Caco-2 (cell line): ENCODE measurements at regions not wholly inside any gene's neighbourhood (a gene's known extent, or its start where the extent isn't known, plus 50 kb on each side); places are given as distances from the start of the nearest gene placed in this dataset.

Experiments used
- BruUV-seq: library from RNA; stranded (reverse); fragments of 400-500 nt; replicated peaks from 2 replicates; lab custom pipeline; 2021; lab: Mats Ljungman, UMichigan
- CTCF ChIA-PET: fragments of 300-600 bp; sonication (Branson Sonifier 250); formaldehyde crosslinking; loops from one replicate; lab custom pipeline; 2022; ENCODE audit warnings: antibody characterized with exemption; lab: Charles Lee
- POLR2A ChIA-PET: fragments of 300-600 bp; sonication (Branson Sonifier 250); formaldehyde crosslinking; loops from one replicate; lab custom pipeline; 2022; ENCODE audit warnings: antibody characterized with exemption; lab: Charles Lee
- DNase-seq, 2 experiments: peaks; one replicate each; pipeline versions ENCODE4 v3.0.0 to v3.0.0-alpha.2; 2020 to 2022
- H3K27me3 ChIP-seq: replicated peaks from 2 replicates; pipeline ENCODE4 v1.6.0; 2011; ENCODE audit warnings: low read length; ENCODE audit not compliant: control insufficient read depth, insufficient read depth
- H3K36me3 ChIP-seq: 2 replicates; pipeline ENCODE4 v1.5.1; 2011; ENCODE audit warnings: low read length; ENCODE audit not compliant: control insufficient read depth, insufficient read depth
- H3K4me1 ChIP-seq: fragments of 250-450 bp; sonication (Bioruptor Pico); 2 replicates; pipeline ENCODE4 v1.5.1; 2020; ENCODE audit warnings: mild to moderate bottlenecking
- H3K4me3 ChIP-seq: 2 replicates; pipeline ENCODE4 v1.5.1; 2011; ENCODE audit warnings: low read depth, mild to moderate bottlenecking, control low read depth, low read length
- H3K9me3 ChIP-seq: fragments of 250-450 bp; sonication (Bioruptor Pico); 2 replicates; pipeline ENCODE4 v1.5.1; 2020; ENCODE audit warnings: mild to moderate bottlenecking, moderate library complexity
- H3K27ac Mint-ChIP-seq: one replicate; pipeline ENCODE4 v1.8.0; 2022; ENCODE audit warnings: mixed read lengths; ENCODE audit not compliant: unreplicated experiment
- H3K27me3 Mint-ChIP-seq: one replicate; pipeline ENCODE4 v1.8.0; 2022; ENCODE audit warnings: mixed read lengths; ENCODE audit not compliant: insufficient read depth, unreplicated experiment
- H3K36me3 Mint-ChIP-seq: one replicate; pipeline ENCODE4 v1.8.0; 2022; ENCODE audit warnings: mild to moderate bottlenecking, mixed read lengths; ENCODE audit not compliant: insufficient read depth, unreplicated experiment
- H3K4me1 Mint-ChIP-seq: one replicate; pipeline ENCODE4 v1.8.0; 2022; ENCODE audit warnings: low read depth, mixed read lengths; ENCODE audit not compliant: unreplicated experiment
- H3K4me3 Mint-ChIP-seq: one replicate; pipeline ENCODE4 v1.8.0; 2022; ENCODE audit warnings: mild to moderate bottlenecking, moderate library complexity, mixed read lengths; ENCODE audit not compliant: unreplicated experiment
- H3K9me3 Mint-ChIP-seq: one replicate; pipeline ENCODE4 v1.8.0; 2022; ENCODE audit warnings: mixed read lengths; ENCODE audit not compliant: unreplicated experiment
- intact Hi-C: fragments of 100-400 bp; cut with micrococcal nuclease; formaldehyde crosslinking; loops from one replicate; pipeline ENCODE4 v1.10.0; 2022; ENCODE audit not compliant: unreplicated experiment
- TF ChIP-seq, protein P1 (sequence below), 2 experiments: fragments of 200-600 bp in 1 of 2; IDR thresholded peaks; 1 replicate in 1 of 2; 2 replicates in 1 of 2; pipeline versions ENCODE4 v1.5.1 to v1.8.0; 2011 to 2022; ENCODE audit warnings: antibody characterized with exemption in 1 of 2, control low read depth in 1 of 2, inconsistent platforms in 1 of 2, low read depth in 1 of 2, low read length in 1 of 2, mild to moderate bottlenecking in 1 of 2, moderate library complexity in 1 of 2; ENCODE audit not compliant: insufficient read depth in 1 of 2, severe bottlenecking in 1 of 2, unreplicated experiment in 1 of 2

DNA sequence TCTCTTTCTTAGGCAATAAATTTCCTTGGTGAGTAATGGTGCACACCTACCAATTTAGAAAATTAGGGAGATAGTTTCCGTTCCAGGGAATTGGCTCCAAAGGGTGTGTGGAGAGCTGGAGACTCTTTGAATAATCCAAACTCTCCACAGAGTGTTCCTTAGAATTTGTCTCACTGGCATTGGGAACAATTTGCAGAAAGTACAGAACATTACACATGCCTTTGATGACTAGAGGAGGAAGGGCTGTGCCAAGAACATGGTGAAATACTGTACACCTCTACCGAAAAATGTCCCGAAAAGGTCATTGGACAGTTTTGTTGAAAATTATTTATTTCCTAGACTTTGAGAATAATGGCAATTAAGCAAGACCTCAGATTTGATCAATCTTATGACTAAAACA is 214.2 kb upstream of the MPDZ start:
- POLR2A ChIA-PET, result no interaction called here
- no peak overlapping the region for H3K4me3 Mint-ChIP-seq

DNA sequence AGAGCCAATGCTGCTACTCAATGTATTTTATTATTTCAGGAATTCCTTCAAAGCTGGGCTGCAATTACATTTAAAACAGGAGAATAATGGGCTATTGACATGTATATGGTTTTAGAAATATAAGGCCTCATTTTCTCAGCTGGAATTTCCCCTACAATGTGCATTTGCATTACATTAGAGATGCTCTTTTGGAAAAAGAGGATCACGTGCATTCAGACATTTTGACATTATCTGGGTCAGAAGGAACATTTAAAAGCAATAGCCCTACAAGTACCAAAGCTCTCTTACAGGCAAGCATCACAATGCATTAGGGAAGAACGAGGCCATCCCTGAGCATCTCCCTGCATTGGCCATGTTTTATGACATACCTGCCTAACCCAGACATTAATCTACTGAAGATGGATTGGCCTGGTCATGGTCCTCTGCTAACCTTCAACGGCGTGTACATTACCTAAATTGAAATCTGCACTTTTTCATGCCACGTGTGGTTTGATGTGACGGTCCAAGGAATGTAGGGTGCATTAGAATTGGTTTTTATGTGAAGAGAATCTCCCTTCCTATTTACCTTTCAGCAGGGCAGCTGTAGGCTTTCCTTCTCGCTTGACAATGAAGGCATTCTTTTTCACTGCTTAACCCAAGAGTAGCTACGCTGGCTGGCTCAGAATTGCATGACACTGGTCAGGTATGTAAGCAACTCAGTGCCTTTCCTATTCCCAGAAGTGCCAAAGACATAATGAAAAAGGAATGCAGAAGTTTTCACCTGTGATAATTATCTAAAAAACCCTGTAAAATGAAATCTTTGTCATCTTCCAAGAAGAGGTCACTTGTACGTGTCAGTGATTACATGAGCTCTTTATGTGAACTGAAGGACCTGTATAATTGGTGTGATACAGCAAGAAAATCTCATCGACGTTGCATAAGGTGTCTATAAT is 212.3 kb upstream of the MPDZ start:
- no peak for DNase-seq
- ChIA-PET POLR2A (no interaction called here), CTCF (no interaction called here)
- intact Hi-C loops, result no loop called here
- Histone ChIP-seq H3K4me1 (no peaks in the 10 kb centered on the region), H3K9me3 (no peaks in the 10 kb centered on the region), H3K36me3 (no peaks in the 10 kb centered on the region), H3K4me3 (no peak overlapping the region), H3K27me3 (no peaks in the 10 kb centered on the region)
- BruUV-seq, result no TSS peak
- Mint-ChIP-seq H3K36me3 (no peaks in the 10 kb centered on the region), H3K4me1 (no peaks in the 10 kb centered on the region), H3K4me3 (no peak overlapping the region), H3K9me3 (no peaks in the 10 kb centered on the region), H3K27me3 (peaks cover 2% of the 10 kb centered on the region), H3K27ac (no peak overlapping the region)
- TF ChIP-seq, protein P1, sequence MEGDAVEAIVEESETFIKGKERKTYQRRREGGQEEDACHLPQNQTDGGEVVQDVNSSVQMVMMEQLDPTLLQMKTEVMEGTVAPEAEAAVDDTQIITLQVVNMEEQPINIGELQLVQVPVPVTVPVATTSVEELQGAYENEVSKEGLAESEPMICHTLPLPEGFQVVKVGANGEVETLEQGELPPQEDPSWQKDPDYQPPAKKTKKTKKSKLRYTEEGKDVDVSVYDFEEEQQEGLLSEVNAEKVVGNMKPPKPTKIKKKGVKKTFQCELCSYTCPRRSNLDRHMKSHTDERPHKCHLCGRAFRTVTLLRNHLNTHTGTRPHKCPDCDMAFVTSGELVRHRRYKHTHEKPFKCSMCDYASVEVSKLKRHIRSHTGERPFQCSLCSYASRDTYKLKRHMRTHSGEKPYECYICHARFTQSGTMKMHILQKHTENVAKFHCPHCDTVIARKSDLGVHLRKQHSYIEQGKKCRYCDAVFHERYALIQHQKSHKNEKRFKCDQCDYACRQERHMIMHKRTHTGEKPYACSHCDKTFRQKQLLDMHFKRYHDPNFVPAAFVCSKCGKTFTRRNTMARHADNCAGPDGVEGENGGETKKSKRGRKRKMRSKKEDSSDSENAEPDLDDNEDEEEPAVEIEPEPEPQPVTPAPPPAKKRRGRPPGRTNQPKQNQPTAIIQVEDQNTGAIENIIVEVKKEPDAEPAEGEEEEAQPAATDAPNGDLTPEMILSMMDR (IDR thresholded peaks at IDR 0.05; ENCODE audit: insufficient read depth in 1 of 2, low read depth in 1 of 2, low read length in 1 of 2, severe bottlenecking in 1 of 2, unreplicated experiment in 1 of 2), result no peak

More for the DNA sequence above, 214.2 kb upstream of the MPDZ start:
- H3K4me3 ChIP-seq, result no peak overlapping the region
- H3K27ac Mint-ChIP-seq, result no peak overlapping the region
- CTCF ChIA-PET, result no interaction called here
- no peak for DNase-seq
- no peaks in the 10 kb centered on the region for H3K36me3 Mint-ChIP-seq
- no peaks in the 10 kb centered on the region for H3K9me3 ChIP-seq
- TF ChIP-seq, protein P1 (IDR thresholded peaks at IDR 0.05; ENCODE audit: insufficient read depth in 1 of 2, low read depth in 1 of 2, low read length in 1 of 2, severe bottlenecking in 1 of 2, unreplicated experiment in 1 of 2), result no peak
- H3K27me3 ChIP-seq, result no peaks in the 10 kb centered on the region
- no peaks in the 10 kb centered on the region for H3K4me1 Mint-ChIP-seq
- H3K36me3 ChIP-seq, result no peaks in the 10 kb centered on the region
- intact Hi-C loops, result no loop called here
- BruUV-seq, result no TSS peak
- H3K9me3 Mint-ChIP-seq, result no peaks in the 10 kb centered on the region
- H3K4me1 ChIP-seq, result no peaks in the 10 kb centered on the region
- H3K27me3 Mint-ChIP-seq, result no peaks in the 10 kb centered on the region

DNA sequence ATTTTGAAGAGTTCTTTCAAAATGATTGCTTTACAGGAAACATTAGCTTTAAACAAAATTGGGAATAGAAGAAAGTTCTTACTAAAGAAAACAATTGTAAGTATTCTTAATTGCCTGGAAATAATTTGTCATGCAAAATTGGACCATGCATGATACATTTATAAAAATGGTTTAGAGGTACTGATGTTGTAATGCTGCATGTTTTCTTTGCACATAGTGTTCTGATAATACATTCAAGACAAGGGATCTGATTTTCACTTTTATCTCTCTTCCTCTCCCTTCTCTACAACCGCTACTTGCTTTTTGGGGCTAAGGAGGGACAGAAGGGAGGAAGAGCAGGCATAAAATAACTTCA is 211.6 kb upstream of the MPDZ start:
- H3K4me3 Mint-ChIP-seq, result no peak overlapping the region
- Histone ChIP-seq H3K4me1 (no peaks in the 10 kb centered on the region), H3K27me3 (no peaks in the 10 kb centered on the region), H3K36me3 (no peaks in the 10 kb centered on the region), H3K4me3 (no peak overlapping the region), H3K9me3 (no peaks in the 10 kb centered on the region)
- H3K36me3 Mint-ChIP-seq, result no peaks in the 10 kb centered on the region
- intact Hi-C loops, result no loop called here
- H3K9me3 Mint-ChIP-seq, result no peaks in the 10 kb centered on the region
- TF ChIP-seq, protein P1 (IDR thresholded peaks at IDR 0.05; ENCODE audit: insufficient read depth in 1 of 2, low read depth in 1 of 2, low read length in 1 of 2, severe bottlenecking in 1 of 2, unreplicated experiment in 1 of 2), result no peak
- no peak overlapping the region for H3K27ac Mint-ChIP-seq
- peaks cover 3% of the 10 kb centered on the region for H3K27me3 Mint-ChIP-seq
- no peak for DNase-seq
- BruUV-seq, result no TSS peak
- CTCF ChIA-PET, result no interaction called here
- H3K4me1 Mint-ChIP-seq, result no peaks in the 10 kb centered on the region
- POLR2A ChIA-PET, result no interaction called here
